HepG2 (cell line): ENCODE measurements at regions not wholly inside any gene's neighbourhood (a gene's known extent, or its start where the extent isn't known, plus 50 kb on each side); places are given as distances from the start of the nearest gene placed in this dataset.

ENCODE experiments used
- ADNP ChIP-seq: sonication (generic); formaldehyde crosslinking; IDR thresholded peaks from 2 replicates; pipeline ENCODE4 v1.4.0; 2020; ENCODE audit warnings: missing genetic modification reagents
- E2F1 ChIP-seq: sonication (generic); formaldehyde crosslinking; IDR thresholded peaks from 2 replicates; pipeline ENCODE4 v1.5.0; 2020; ENCODE audit warnings: missing genetic modification reagents
- GTF3A ChIP-seq: sonication (generic); formaldehyde crosslinking; conservative IDR thresholded peaks from 2 replicates; pipeline ENCODE4 v1.4.0; 2020; ENCODE audit warnings: mild to moderate bottlenecking, missing genetic modification reagents
- HNRNPK ChIP-seq: fragments of 200-400 bp; formaldehyde crosslinking; IDR thresholded peaks from 2 replicates; pipeline ENCODE4 v1.6.1; 2018; ENCODE audit warnings: low read length, low read depth, moderate library complexity, mild to moderate bottlenecking; ENCODE audit not compliant: poor library complexity, severe bottlenecking
- NFYB ChIP-seq: sonication (generic); formaldehyde crosslinking; IDR thresholded peaks from 2 replicates; pipeline ENCODE4 v1.4.0; 2020; ENCODE audit warnings: missing genetic modification reagents
- PRDM15 ChIP-seq: sonication (generic); formaldehyde crosslinking; IDR thresholded peaks from 2 replicates; pipeline ENCODE4 v1.4.0; 2020; ENCODE audit warnings: missing genetic modification reagents
- ZBTB49 ChIP-seq: sonication (generic); formaldehyde crosslinking; IDR thresholded peaks from 2 replicates; pipeline ENCODE4 v1.4.0; 2020; ENCODE audit warnings: missing genetic modification reagents, borderline replicate concordance
- ZHX2 ChIP-seq, 2 experiments: sonication (generic) in 1 of 2; formaldehyde crosslinking in 1 of 2; IDR thresholded peaks; 2 replicates each; pipeline versions ENCODE4 v1.6.1 to v1.9.0; 2014 to 2022; ENCODE audit warnings: antibody characterized with exemption in 1 of 2, borderline replicate concordance in 1 of 2, inconsistent platforms in 1 of 2, low read depth in 1 of 2, missing genetic modification reagents in 1 of 2
- ZNF337 ChIP-seq: sonication (generic); formaldehyde crosslinking; IDR thresholded peaks from 2 replicates; pipeline ENCODE4 v1.5.1; 2020; ENCODE audit warnings: missing genetic modification reagents, low read depth, mild to moderate bottlenecking, borderline replicate concordance
- ZSCAN25 ChIP-seq: sonication (generic); formaldehyde crosslinking; IDR thresholded peaks from 2 replicates; pipeline ENCODE4 v1.8.0; 2022; ENCODE audit warnings: mild to moderate bottlenecking, missing genetic modification reagents

- TF ChIP-seq ZHX2 (IDR thresholded peaks at IDR 0.05; ENCODE audit: low read depth) (no peak), ZHX2 (CRISPR knock-in tag; IDR thresholded peaks at IDR 0.05; ENCODE audit: borderline replicate concordance) (no peak), GTF3A (CRISPR knock-in tag) (no peak), E2F1 (no peak), ZSCAN25 (CRISPR knock-in tag) (no peak), PRDM15 (CRISPR knock-in tag) (no peak), ADNP (no peak), HNRNPK (no peak), NFYB (CRISPR knock-in tag) (no peak), ZBTB49 (no peak), ZNF337 (CRISPR knock-in tag) (no peak)
Measured at GRCh38 chr2:238613610-238614009, 186.9 kb downstream of the ASB1 start (continued).
